NCI-H526 (cell line): ENCODE measurements at regions not wholly inside any gene's neighbourhood (a gene's known extent, or its start where the extent isn't known, plus 50 kb on each side); places are given as distances from the start of the nearest gene placed in this dataset.

Source experiments
- DNase-seq, 2 experiments: peaks; one replicate each; lab custom pipeline; 2025; lab: John Stamatoyannopoulos, UW

- DNase-seq, result no peak
Measured at GRCh38 chr2:81550277-81550676, 1245.7 kb upstream of the LRRTM1 start.

- no peak for DNase-seq
Measured at GRCh38 chr2:81549646-81550045, 1245.1 kb upstream of the LRRTM1 start.

- no peak for DNase-seq
Measured at GRCh38 chr2:81545626-81546025, 1241.1 kb upstream of the LRRTM1 start.

GRCh38 chr2:81542119-81542518 is 1237.6 kb upstream of the LRRTM1 start:
- DNase-seq, result no peak

- DNase-seq, result no peak
Measured at GRCh38 chr2:81529944-81530343, 1225.4 kb upstream of the LRRTM1 start.

GRCh38 chr2:81528852-81529480 is 1224.4 kb upstream of the LRRTM1 start:
- no peak for DNase-seq

- DNase-seq, result no peak
Measured at GRCh38 chr2:81523344-81523743, 1218.8 kb upstream of the LRRTM1 start.

GRCh38 chr2:81513328-81513727 is 1208.8 kb upstream of the LRRTM1 start:
- DNase-seq, result no peak

GRCh38 chr2:81505586-81505985 is 1201.0 kb upstream of the LRRTM1 start:
- no peak for DNase-seq

- no peak for DNase-seq
Measured at GRCh38 chr2:81495556-81495955, 1191.0 kb upstream of the LRRTM1 start.

GRCh38 chr2:81483254-81483653 is 1178.7 kb upstream of the LRRTM1 start:
- DNase-seq, result no peak

GRCh38 chr2:81481994-81482368 is 1177.4 kb upstream of the LRRTM1 start:
- DNase-seq, result peak; percentile 74 to 81

GRCh38 chr2:81481242-81481993 is 1176.9 kb upstream of the LRRTM1 start:
- DNase-seq, result peak; percentile 81 to 87

GRCh38 chr2:81467096-81467495 is 1162.5 kb upstream of the LRRTM1 start:
- DNase-seq, result no peak

GRCh38 chr2:81462420-81462819 is 1157.9 kb upstream of the LRRTM1 start:
- DNase-seq, result no peak

GRCh38 chr2:81445176-81445575 is 1140.6 kb upstream of the LRRTM1 start:
- no peak for DNase-seq

- DNase-seq, result no peak
Measured at GRCh38 chr2:81437456-81438000, 1133.0 kb upstream of the LRRTM1 start.

- no peak for DNase-seq
Measured at GRCh38 chr2:81436256-81436655, 1131.7 kb upstream of the LRRTM1 start.

GRCh38 chr2:81412681-81413080 is 1108.1 kb upstream of the LRRTM1 start:
- no peak for DNase-seq

GRCh38 chr2:81403508-81403907 is 1099.0 kb upstream of the LRRTM1 start:
- no peak for DNase-seq

GRCh38 chr2:81396417-81397019 is 1092.0 kb upstream of the LRRTM1 start:
- no peak for DNase-seq

GRCh38 chr2:81395746-81396145 is 1091.2 kb upstream of the LRRTM1 start:
- DNase-seq, result no peak

- DNase-seq, result peak in 1 of 2 experiments; percentile 15
Measured at GRCh38 chr2:81389203-81389602, 1084.7 kb upstream of the LRRTM1 start.
